KMS-11 (cell line): ENCODE measurements at regions not wholly inside any gene's neighbourhood (a gene's known extent, or its start where the extent isn't known, plus 50 kb on each side); places are given as distances from the start of the nearest gene placed in this dataset.

Source experiments
- H2AFZ ChIP-seq: fragments of 200-600 bp; sonication (generic); 2 replicates; pipeline ENCODE4 v1.6.1; 2016; ENCODE audit warnings: antibody characterized with exemption, mixed run types, low read depth
- H3K27ac ChIP-seq: fragments of 200-600 bp; sonication (generic); 2 replicates; pipeline ENCODE4 v1.6.1; 2016; ENCODE audit warnings: mild to moderate bottlenecking, mixed run types
- H3K27me3 ChIP-seq: fragments of 200-600 bp; sonication (generic); 2 replicates; pipeline ENCODE4 v1.6.1; 2017; ENCODE audit warnings: mild to moderate bottlenecking, low read depth, mixed run types, moderate library complexity; ENCODE audit not compliant: insufficient read depth
- H3K36me3 ChIP-seq: fragments of 200-600 bp; sonication (generic); 2 replicates; pipeline ENCODE4 v1.6.1; 2017; ENCODE audit warnings: mild to moderate bottlenecking, mixed run types; ENCODE audit not compliant: insufficient read depth
- H3K4me1 ChIP-seq: fragments of 200-600 bp; sonication (generic); 2 replicates; pipeline ENCODE4 v1.6.1; 2016; ENCODE audit warnings: mild to moderate bottlenecking, low read depth, mixed run types; ENCODE audit not compliant: poor library complexity, severe bottlenecking
- H3K4me2 ChIP-seq: fragments of 200-600 bp; sonication (generic); 2 replicates; pipeline ENCODE4 v1.7.0; 2016; ENCODE audit warnings: mild to moderate bottlenecking, mixed run types
- H3K4me3 ChIP-seq: fragments of 200-600 bp; sonication (generic); IDR thresholded peaks from 2 replicates; pipeline ENCODE4 v1.6.1; 2017; ENCODE audit warnings: low read depth, low read length, mixed read lengths; ENCODE audit not compliant: insufficient read depth
- H3K79me2 ChIP-seq: fragments of 200-600 bp; sonication (generic); 2 replicates; pipeline ENCODE4 v1.6.1; 2016; ENCODE audit warnings: low read depth, mixed run types; ENCODE audit not compliant: insufficient read depth
- H3K9ac ChIP-seq: fragments of 200-600 bp; sonication (generic); 2 replicates; pipeline ENCODE4 v1.6.1; 2016; ENCODE audit warnings: mild to moderate bottlenecking, mixed run types
- H4K20me1 ChIP-seq: fragments of 200-600 bp; sonication (generic); 2 replicates; pipeline ENCODE4 v1.6.1; 2016; ENCODE audit warnings: mild to moderate bottlenecking, mixed run types; ENCODE audit not compliant: insufficient read depth
- TF ChIP-seq, protein P1 (sequence below): fragments of 200-600 bp; sonication (generic); conservative IDR thresholded peaks from 2 replicates; pipeline ENCODE4 v1.6.1; 2017; ENCODE audit warnings: low read depth, mild to moderate bottlenecking, antibody characterized with exemption, low read length, moderate library complexity, mixed read lengths

GRCh38 chr16:17589898-17590297 is 119.1 kb upstream of the XYLT1 start:
- Histone ChIP-seq H3K4me1 (no peaks in the 10 kb centered on the region), H3K4me2 (no peak overlapping the region), H3K27me3 (no peaks in the 10 kb centered on the region), H4K20me1 (no peaks in the 10 kb centered on the region), H3K79me2 (no peaks in the 10 kb centered on the region), H3K27ac (no peak overlapping the region), H3K36me3 (no peaks in the 10 kb centered on the region), H3K4me3 (no peak overlapping the region), H3K9ac (no peak overlapping the region), H2AFZ (no peak overlapping the region)
- TF ChIP-seq, protein P1, sequence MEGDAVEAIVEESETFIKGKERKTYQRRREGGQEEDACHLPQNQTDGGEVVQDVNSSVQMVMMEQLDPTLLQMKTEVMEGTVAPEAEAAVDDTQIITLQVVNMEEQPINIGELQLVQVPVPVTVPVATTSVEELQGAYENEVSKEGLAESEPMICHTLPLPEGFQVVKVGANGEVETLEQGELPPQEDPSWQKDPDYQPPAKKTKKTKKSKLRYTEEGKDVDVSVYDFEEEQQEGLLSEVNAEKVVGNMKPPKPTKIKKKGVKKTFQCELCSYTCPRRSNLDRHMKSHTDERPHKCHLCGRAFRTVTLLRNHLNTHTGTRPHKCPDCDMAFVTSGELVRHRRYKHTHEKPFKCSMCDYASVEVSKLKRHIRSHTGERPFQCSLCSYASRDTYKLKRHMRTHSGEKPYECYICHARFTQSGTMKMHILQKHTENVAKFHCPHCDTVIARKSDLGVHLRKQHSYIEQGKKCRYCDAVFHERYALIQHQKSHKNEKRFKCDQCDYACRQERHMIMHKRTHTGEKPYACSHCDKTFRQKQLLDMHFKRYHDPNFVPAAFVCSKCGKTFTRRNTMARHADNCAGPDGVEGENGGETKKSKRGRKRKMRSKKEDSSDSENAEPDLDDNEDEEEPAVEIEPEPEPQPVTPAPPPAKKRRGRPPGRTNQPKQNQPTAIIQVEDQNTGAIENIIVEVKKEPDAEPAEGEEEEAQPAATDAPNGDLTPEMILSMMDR, result no peak

- no peak overlapping the region for H2AFZ ChIP-seq
- TF ChIP-seq, protein P1, result no peak
- no peaks in the 10 kb centered on the region for H3K27me3 ChIP-seq
- H3K36me3 ChIP-seq, result no peaks in the 10 kb centered on the region
- no peaks in the 10 kb centered on the region for H3K79me2 ChIP-seq
- no peak overlapping the region for H3K9ac ChIP-seq
- H3K27ac ChIP-seq, result no peak overlapping the region
- no peak overlapping the region for H3K4me2 ChIP-seq
- no peaks in the 10 kb centered on the region for H4K20me1 ChIP-seq
- no peak overlapping the region for H3K4me3 ChIP-seq
- H3K4me1 ChIP-seq, result no peaks in the 10 kb centered on the region
Observed at GRCh38 chr16:17585449-17586074, 114.8 kb upstream of the XYLT1 start.

GRCh38 chr16:17578981-17579874 is 108.5 kb upstream of the XYLT1 start:
- H3K79me2 ChIP-seq, result no peaks in the 10 kb centered on the region
- H3K4me1 ChIP-seq, result no peaks in the 10 kb centered on the region
- TF ChIP-seq, protein P1, result peak; percentile 84
- H3K9ac ChIP-seq, result no peak overlapping the region
- H4K20me1 ChIP-seq, result no peaks in the 10 kb centered on the region
- no peaks in the 10 kb centered on the region for H3K27me3 ChIP-seq
- no peak overlapping the region for H3K4me2 ChIP-seq
- no peak overlapping the region for H3K4me3 ChIP-seq
- H2AFZ ChIP-seq, result no peak overlapping the region
- no peak overlapping the region for H3K27ac ChIP-seq
- no peaks in the 10 kb centered on the region for H3K36me3 ChIP-seq

- no peaks in the 10 kb centered on the region for H3K4me1 ChIP-seq
- no peak overlapping the region for H3K4me3 ChIP-seq
- H3K9ac ChIP-seq, result no peak overlapping the region
- no peak overlapping the region for H2AFZ ChIP-seq
- H3K27ac ChIP-seq, result no peak overlapping the region
- TF ChIP-seq, protein P1, result no peak
- no peak overlapping the region for H3K4me2 ChIP-seq
- no peaks in the 10 kb centered on the region for H3K36me3 ChIP-seq
- H4K20me1 ChIP-seq, result no peaks in the 10 kb centered on the region
- no peaks in the 10 kb centered on the region for H3K27me3 ChIP-seq
- H3K79me2 ChIP-seq, result no peaks in the 10 kb centered on the region
Observed at GRCh38 chr16:17574256-17574655, 103.5 kb upstream of the XYLT1 start.
